ENCODE measurements at regions not wholly inside any gene's neighbourhood (a gene's known extent, or its start where the extent isn't known, plus 50 kb on each side); places are given as distances from the start of the nearest gene placed in this dataset.

DNA sequence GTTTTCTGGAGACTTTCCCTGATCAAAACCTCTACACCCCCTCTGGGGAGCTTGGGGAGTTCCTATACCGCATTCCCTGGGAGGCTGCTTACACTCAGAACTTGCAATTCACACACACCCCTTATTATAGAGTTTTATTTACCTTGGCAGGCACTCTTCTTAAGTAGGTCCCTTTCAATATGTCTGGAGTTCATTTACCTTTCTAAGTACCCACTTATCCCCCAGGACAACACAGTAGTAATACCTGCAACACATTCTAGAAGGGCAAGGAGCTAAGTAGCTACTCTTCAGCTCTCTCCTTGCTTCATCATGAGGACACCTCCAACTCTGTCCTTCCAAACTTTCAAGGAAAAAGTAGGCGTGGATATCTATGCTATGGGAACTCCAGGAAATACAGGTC, 127.8 kb upstream of the ANO3 start:
- no peak for DNase-seq (ENCODE audit: low spot score in 2 of 2)
- H3K4me3 ChIP-seq (ENCODE audit: low read depth, poor library complexity, severe bottlenecking) = no peak overlapping the region
- WGBS, 2 donors = 79 to 83% methylated on average over 2 of the region's 2 CpGs
- no peak for TF ChIP-seq POLR2A (IDR thresholded peaks at IDR 0.05)
- intact Hi-C loops (cut with DNase I; ENCODE audit: low total_unique reads) = no loop called here

GRCh38 chr11:26204839-26205238, 127.1 kb upstream of the ANO3 start:
- no peak overlapping the region for H3K4me3 ChIP-seq (ENCODE audit: low read depth, poor library complexity, severe bottlenecking)
- DNase-seq (ENCODE audit: low spot score in 2 of 2) = no peak
- WGBS, 2 donors = 75% methylated on average over 5 of the region's 5 CpGs
- TF ChIP-seq POLR2A (IDR thresholded peaks at IDR 0.05) = no peak
- no peak for TF ChIP-seq CTCF (IDR thresholded peaks at IDR 0.05)
- intact Hi-C loops (cut with DNase I; ENCODE audit: low total_unique reads) = no loop called here

DNA sequence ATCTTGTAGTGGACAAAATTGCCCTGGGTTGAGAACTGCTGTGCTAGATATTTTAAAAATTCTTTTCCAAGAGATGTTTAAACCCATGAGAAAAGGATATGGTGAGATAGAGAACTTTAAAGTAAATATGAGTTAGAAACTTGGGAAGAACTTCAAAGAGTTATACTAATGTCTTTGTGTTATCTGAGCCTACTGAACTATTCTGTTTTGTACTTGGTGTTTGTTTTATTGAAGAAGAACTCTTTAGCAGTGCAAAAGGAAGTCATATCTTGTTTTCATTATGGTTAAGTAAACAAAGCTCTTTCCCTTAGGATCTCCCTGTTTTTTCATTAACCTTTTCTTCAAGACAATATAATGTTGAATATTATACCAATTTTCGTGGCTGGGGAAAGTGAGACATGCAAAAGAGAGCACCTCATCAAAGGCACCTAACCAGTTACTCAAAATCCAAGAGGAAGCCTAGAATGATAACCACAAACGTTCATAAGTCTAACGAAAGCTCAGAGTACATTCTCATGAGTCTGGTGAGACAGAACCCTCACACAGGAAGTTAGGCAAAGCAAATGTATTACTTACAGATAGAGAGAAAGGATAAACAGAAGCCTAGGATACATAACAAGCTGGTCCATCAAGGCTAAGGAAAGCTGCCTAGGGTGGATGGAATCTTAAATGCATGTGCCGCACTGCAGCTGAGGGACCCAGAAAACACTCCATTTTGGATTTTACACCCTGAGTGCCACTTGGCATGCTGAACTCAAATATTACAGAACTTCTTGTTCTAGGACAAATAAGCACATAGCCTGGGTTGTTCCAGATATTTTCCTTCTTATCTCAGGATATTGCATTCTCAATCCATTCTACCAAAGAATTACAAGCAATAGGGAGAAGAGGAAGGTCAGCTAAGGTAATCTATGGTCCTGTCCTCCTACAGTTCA, 112.5 kb upstream of the ANO3 start:
- intact Hi-C loops (cut with DNase I; ENCODE audit: low total_unique reads) = no loop called here
- no peak for TF ChIP-seq CTCF (IDR thresholded peaks at IDR 0.05)
- no peak for TF ChIP-seq POLR2A (IDR thresholded peaks at IDR 0.05)
- 64 to 69% methylated on average over 4 of the region's 4 CpGs for WGBS, 2 donors
- H3K4me3 ChIP-seq (ENCODE audit: low read depth, poor library complexity, severe bottlenecking) = no peak overlapping the region
- no peak for DNase-seq (ENCODE audit: low spot score in 2 of 2)

DNA sequence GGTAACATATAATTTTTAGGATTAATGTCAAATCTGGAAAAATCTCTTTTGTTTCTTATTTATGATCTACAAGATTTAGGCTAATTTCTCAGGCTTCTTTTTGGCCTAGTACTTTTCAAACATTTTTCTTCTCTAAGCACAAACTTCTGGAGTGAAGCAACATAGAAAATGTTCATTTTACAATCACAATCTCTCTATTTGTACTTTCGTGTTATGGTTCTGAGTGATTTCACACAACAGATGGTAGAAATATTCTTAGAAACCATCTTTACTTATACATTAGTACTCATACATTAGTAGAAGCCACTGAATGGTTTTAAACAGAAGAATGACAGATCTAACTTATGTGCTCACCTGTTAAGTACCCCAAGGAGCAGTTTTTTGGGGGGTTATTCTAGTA, 106.3 kb upstream of the ANO3 start:
- 81 to 93% methylated on average over 1 of the region's 1 CpG for WGBS, 2 donors
- TF ChIP-seq CTCF (IDR thresholded peaks at IDR 0.05) (no peak), POLR2A (IDR thresholded peaks at IDR 0.05) (no peak)
- DNase-seq (ENCODE audit: low spot score in 2 of 2) = no peak
- H3K4me3 ChIP-seq (ENCODE audit: low read depth, poor library complexity, severe bottlenecking) = no peak overlapping the region
- intact Hi-C loops (cut with DNase I; ENCODE audit: low total_unique reads) = no loop called here

GRCh38 chr11:26227301-26227746, 104.6 kb upstream of the ANO3 start:
- H3K4me3 ChIP-seq (ENCODE audit: low read depth, poor library complexity, severe bottlenecking) = no peak overlapping the region
- no peak for TF ChIP-seq POLR2A (IDR thresholded peaks at IDR 0.05)
- intact Hi-C loops (cut with DNase I; ENCODE audit: low total_unique reads) = no loop called here
- WGBS, 2 donors = 26 to 31% methylated on average over 5 of the region's 5 CpGs
- DNase-seq (ENCODE audit: low spot score in 2 of 2) = no peak

DNA sequence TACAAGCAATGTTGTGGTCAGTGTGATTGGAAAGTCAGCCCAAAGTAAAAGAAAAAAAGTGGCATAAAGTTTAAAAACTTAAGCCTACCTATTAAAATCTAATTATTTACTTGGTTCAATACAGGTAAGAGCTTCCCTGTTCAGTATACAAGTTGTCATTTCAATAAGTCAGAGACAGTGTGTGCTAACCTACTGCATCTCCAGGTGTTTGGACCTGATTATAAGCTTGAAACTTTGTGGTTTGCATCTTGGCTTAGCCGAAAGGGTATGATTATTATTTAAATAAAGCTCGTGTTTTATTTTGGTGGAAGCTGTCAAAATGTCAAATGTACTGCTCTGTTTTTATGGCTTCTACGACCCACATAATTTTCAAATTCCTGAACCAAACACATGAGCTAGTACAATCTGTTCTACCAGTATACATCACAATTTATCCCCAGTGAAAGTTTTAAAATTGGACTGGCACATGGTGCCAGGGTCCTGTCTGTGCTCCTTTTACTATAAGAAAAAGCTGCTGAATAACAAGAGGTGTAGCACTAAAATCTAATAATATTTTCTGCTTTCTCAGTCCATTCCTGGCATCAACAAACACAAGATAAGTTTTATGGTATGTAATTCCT, 103.9 kb upstream of the ANO3 start:
- 39 to 70% methylated on average over 3 of the region's 3 CpGs for WGBS, 2 donors
- no peak overlapping the region for H3K4me3 ChIP-seq (ENCODE audit: low read depth, poor library complexity, severe bottlenecking)
- intact Hi-C loops (cut with DNase I; ENCODE audit: low total_unique reads) = no loop called here
- DNase-seq (ENCODE audit: low spot score in 2 of 2) = no peak
- TF ChIP-seq POLR2A (IDR thresholded peaks at IDR 0.05) (no peak), CTCF (IDR thresholded peaks at IDR 0.05) (no peak)
